GM18520 (cell line): ENCODE measurements at regions not wholly inside any gene's neighbourhood (a gene's known extent, or its start where the extent isn't known, plus 50 kb on each side); places are given as distances from the start of the nearest gene placed in this dataset.

ENCODE experiments used
- ATAC-seq: cut with Tn5 transposase; IDR thresholded peaks from one replicate; pipeline ENCODE4 v1.9.1; 2021; ENCODE audit not compliant: unreplicated experiment

GRCh38 chr2:150791567-150791966, 304.1 kb upstream of the RND3 start:
- ATAC-seq: no peak

- no peak for ATAC-seq
These were observed 302.0 kb upstream of the RND3 start for GRCh38 chr2:150789376-150789905.

- ATAC-seq: no peak
These were observed 301.1 kb upstream of the RND3 start for GRCh38 chr2:150788426-150789140.

- no peak for ATAC-seq
These were observed 300.1 kb upstream of the RND3 start for GRCh38 chr2:150787353-150788093.

GRCh38 chr2:150784389-150784788, 296.9 kb upstream of the RND3 start:
- ATAC-seq: no peak

GRCh38 chr2:150783896-150784295, 296.4 kb upstream of the RND3 start:
- ATAC-seq: no peak

- ATAC-seq: no peak
These were observed 295.5 kb upstream of the RND3 start for GRCh38 chr2:150783015-150783414.

GRCh38 chr2:150782613-150783012, 295.1 kb upstream of the RND3 start:
- no peak for ATAC-seq

GRCh38 chr2:150781142-150781541, 293.7 kb upstream of the RND3 start:
- no peak for ATAC-seq

GRCh38 chr2:150778828-150779227, 291.4 kb upstream of the RND3 start:
- ATAC-seq: no peak

GRCh38 chr2:150769421-150769820, 282.0 kb upstream of the RND3 start:
- ATAC-seq: no peak

GRCh38 chr2:150767991-150768746, 280.7 kb upstream of the RND3 start:
- no peak for ATAC-seq

GRCh38 chr2:150762571-150762970, 275.1 kb upstream of the RND3 start:
- ATAC-seq: no peak

GRCh38 chr2:150759531-150759930, 272.1 kb upstream of the RND3 start:
- ATAC-seq: no peak

GRCh38 chr2:150759106-150759505, 271.6 kb upstream of the RND3 start:
- no peak for ATAC-seq

- no peak for ATAC-seq
These were observed 264.8 kb upstream of the RND3 start for GRCh38 chr2:150752229-150752628.

- ATAC-seq: no peak
These were observed 263.3 kb upstream of the RND3 start for GRCh38 chr2:150750720-150751119.

GRCh38 chr2:150742094-150742493, 254.6 kb upstream of the RND3 start:
- no peak for ATAC-seq

- no peak for ATAC-seq
These were observed 248.5 kb upstream of the RND3 start for GRCh38 chr2:150735894-150736498.

GRCh38 chr2:150733051-150733618, 245.7 kb upstream of the RND3 start:
- ATAC-seq: no peak

GRCh38 chr2:150732491-150732890, 245.0 kb upstream of the RND3 start:
- ATAC-seq: no peak
